GM19438 (cell line): ENCODE measurements at regions not wholly inside any gene's neighbourhood (a gene's known extent, or its start where the extent isn't known, plus 50 kb on each side); places are given as distances from the start of the nearest gene placed in this dataset.

ENCODE experiments used
- ATAC-seq: cut with Tn5 transposase; IDR thresholded peaks from one replicate; pipeline ENCODE4 v1.9.1; 2021; ENCODE audit warnings: low read depth; ENCODE audit not compliant: unreplicated experiment

DNA sequence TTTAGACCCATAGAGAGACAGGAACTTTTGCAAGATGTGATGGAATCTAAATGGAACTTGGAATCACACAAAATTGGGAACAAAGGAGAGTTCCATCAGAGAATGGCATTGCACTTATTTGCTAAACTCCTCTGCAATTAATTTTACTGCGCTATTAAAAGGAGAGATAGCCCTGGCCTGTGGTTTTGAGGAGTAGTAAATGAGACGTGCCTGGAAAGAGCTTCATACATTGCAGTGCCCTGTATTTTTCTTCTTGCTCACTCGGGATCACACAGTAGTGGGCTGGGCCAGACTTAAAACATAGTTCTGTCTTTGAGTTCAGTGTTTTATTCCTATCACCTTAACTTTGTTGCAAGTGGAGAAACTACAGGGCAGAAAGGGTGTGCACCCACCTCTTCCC, 94.4 kb upstream of the SLC27A6 start:
- ATAC-seq: no peak

DNA sequence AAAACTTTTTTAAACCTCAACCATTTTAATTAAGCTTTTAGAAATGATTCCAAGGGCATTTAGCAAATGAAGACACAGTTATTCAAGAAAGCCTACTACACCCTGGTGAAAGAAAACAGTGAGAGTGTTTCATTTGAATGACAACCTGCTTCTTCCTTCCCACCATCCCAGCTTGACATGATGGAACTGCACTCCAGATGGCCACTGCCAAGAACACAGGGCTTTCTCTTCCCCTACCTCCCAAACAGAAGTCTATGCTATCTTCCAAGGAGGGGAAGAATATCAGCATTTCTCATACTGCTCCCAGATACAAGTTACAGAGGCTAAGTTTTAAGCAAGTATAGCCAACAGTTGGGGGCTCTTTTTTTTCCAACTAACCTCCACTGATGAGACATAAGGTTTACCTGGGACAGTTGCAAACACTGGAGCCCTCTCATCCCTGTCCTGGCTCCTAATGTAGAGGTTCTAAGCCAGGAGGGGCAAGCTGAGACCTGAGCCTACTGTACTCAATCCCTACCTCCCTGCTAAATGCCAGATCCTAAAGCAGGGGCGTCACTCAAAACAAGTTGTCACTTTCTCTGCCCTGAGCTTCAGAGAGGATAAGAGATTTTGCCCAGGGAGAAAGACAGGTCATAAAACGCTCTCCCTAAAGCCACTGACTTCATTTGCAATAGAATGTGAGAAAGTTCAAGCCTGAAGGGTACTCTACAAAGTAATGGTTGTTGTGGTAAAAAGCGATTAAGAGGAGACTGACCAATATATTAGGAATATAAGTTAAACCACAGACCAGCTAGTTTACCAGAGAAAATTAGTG, 88.5 kb upstream of the SLC27A6 start:
- no peak for ATAC-seq

DNA sequence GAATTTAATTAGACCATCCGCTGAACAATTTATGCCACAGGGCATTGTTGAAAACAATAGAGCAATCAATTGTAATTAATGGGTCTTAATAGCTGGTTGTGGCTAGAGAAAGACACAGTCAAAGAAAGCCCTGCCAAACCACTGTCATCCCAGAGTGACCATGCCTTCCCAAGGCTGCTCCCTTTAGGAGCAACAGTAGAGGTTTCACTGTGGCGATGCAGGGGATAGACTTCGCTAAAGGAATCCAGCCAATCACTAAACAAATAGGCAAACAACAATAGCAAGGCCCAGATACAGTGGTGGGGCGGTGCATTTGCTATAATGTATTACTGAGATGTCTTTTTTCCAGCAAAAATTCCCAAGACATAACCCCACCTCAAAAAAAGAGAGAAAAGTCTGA, 87.8 kb upstream of the SLC27A6 start:
- ATAC-seq: no peak

DNA sequence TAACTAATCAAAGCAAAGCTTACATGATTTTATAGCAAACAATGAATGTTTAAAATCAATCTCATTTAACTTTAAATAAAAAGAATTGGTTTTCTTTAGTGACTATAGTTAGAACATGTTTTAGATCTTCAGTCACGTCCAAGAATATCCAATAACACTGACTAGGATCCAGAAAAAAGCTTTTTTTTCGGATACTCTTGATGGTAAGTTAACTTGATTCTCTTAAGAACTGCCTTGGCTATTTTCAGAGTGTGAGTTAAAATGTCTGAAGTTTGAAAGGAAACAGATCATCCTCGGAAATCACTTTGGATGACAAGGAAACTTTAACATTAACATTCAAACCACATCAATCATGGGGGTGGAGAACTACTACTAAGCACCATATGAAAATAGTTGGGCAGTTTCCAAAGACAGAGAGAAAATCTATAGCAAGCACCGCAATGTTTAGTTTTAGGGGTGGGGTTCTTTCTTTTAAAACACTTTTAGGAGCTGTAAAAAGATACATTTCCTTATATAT, 83.7 kb upstream of the SLC27A6 start:
- ATAC-seq: no peak

DNA sequence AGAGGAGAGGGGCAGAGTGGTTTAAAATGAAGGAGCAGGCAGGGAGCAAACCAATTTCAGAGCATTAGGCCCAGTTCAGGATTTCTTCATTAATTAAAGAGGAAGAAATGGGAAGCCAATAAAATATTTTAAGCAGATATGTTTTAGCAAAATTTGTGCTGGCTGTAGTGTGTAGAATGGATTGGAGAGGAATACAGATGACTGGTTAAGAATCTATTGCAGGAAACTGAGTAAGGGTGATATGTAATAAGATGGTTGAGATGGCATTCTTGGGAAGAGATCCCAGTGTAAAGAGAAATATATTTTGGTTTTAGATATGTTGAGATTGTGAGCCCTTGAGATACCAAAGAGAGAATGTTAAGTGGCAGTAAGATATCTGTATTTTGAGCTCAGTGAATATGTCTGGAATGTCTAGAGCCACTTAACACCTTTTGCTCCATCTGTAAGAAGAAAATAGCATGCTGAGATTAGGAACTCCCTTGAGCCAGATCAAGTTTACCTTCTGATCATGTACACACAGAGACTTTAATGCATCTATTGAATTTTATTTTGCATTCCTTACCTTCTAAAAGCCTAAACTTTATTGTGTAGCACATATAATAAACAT, 79.5 kb upstream of the SLC27A6 start:
- ATAC-seq: no peak

DNA sequence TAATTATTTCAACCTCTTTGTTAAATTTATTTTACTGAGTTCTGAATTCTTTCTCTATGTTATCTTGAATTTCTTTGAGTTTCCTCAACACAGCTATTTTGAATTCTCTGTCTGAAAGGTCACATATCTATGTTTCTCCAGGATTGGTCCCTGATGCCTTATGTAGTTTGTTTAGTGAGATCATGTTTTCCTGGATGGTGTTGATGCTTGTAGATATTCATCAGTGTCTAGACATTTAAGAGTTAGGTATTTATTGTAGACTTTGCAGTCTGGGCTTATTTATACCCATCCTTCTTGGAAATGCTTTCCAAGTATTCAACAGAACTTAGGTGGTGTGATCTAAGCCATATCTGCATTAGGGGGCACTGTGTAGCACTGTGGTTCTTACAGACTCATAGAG, 70.2 kb upstream of the SLC27A6 start:
- no peak for ATAC-seq

DNA sequence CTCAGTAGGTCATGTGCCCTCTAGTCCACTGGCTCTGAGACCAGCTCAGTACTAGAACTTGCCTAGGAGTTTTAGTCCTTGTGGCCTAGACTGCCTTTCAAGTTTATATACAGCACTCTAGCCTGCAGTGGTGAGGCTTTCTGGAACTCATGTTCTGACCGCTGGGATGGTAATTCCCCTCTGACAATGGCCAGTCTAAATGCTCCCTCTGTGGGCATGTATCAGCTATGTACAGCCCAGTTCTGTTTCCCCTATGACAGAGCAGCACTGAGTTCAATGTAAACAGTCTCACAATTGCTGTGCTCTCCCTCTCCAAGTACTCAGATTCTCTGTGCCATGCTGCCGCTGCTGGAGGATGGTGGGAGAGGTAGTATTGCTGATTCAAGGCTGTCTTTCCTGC, 68.6 kb upstream of the SLC27A6 start:
- ATAC-seq: no peak

DNA sequence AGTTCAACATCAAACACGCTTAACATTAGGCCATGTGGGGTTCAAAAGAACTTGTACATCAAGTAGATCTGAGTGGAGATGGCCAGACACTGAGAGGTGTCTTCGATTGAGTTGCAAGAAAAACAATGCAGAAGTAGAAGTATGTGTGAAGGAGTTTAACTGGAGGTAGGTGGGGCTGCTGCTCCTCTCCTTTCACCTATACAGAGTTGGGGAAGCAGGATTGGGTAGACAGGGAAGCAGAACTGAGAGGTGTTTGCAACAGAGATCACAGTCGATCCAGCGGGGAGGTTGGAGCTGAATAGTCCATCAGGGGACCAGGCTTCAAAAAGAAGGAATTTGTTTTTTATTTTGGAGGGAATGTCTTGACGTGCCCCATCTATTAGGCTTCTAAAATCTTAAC, 61.7 kb upstream of the SLC27A6 start:
- no peak for ATAC-seq

DNA sequence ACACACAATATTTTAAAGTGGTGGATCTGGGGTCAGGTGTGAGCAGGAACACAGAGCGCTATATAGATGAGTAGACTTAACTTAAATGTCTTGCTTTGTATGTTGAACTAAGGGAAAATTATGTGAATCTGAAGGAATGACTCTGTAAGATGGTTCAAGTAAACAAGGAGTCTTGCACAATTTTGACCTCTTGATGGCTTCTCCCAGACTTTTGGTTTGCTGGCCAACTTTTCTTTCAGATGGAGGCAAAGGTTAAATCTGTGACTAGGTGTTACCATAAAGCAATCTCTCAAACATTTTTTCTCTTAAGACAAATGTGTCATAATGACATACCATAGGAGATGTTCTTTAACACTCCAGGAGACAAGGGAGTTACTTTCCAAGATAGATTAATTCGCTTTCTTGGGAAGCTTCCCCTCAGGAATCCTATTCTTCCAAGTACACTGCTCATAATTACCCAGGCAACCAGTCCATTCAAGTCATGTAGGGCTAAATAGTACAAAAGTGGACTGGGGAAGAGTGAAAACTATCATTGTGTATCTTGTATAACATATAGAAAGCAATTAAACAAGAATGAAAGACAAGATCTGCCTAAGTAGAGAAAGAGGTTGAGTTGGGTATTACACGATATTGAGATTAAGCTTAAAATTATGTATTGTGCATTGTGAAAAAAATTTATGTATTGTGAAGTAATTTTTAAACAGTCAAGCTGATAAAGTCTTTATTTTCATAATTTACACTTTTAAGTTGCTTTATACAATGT, 60.3 kb upstream of the SLC27A6 start:
- peak; percentile 16 for ATAC-seq

DNA sequence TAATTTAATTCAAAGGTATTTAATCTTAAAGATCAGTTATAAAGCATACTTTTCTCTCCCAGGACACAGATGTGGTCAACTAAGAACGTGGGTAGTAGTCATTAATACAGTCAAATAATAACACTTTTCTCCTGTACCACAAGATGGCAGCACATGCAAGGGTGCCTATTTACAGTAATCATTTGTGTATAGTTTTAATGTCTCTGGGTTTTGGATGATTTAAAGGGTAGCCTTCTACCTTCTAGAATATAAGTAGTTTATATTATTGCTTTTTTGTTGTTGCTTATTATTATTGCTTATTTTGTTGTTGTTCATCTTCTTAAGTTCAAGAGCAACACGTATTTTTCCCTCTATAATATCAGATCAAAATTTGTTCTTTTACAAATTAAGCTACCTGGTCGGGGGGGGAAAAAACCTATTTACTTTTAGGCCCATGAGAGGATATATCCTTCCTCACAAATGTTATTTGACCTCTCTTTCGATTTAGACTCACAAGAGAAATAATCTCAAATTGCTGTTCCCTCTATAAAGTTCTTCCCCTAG, 59.6 kb upstream of the SLC27A6 start:
- peak; percentile 79 for ATAC-seq

DNA sequence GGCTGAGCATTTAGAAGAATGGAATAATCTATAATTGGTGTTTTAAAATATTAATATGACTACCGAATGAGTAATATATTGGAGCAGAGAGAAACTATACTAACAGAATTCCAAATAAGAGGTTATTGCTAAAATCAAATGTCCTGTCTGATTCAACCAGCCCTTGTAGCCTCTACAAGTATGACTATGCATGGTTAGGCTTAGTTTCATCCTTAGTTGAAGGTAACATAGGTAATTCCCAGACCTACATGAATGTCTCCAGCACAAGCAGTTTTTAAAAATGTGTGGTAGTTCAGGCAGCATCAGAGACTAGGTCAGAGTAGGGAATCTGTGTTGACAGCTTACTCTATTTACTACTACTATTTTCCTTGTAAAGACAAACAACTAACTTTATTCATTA, 51.7 kb upstream of the SLC27A6 start:
- ATAC-seq: no peak
